H1 (cell line): ENCODE measurements at regions not wholly inside any gene's neighbourhood (a gene's known extent, or its start where the extent isn't known, plus 50 kb on each side); places are given as distances from the start of the nearest gene placed in this dataset.

Source experiments
- ATF3 ChIP-seq: IDR thresholded peaks from 2 replicates; pipeline ENCODE4 v1.6.1; 2011; ENCODE audit warnings: low read depth, mild to moderate bottlenecking, low read length; ENCODE audit not compliant: insufficient read depth
- CHD7 ChIP-seq: fragments of 300-600 bp; sonication (generic); IDR thresholded peaks from 2 replicates; pipeline ENCODE4 v1.7.1; 2012; ENCODE audit warnings: low read length, moderate library complexity, mild to moderate bottlenecking, inconsistent platforms; ENCODE audit not compliant: insufficient replicate concordance
- POU5F1 ChIP-seq: IDR thresholded peaks from 2 replicates; pipeline ENCODE4 v1.6.1; 2011; ENCODE audit warnings: low read depth, mild to moderate bottlenecking, low read length, moderate library complexity
- SIN3A ChIP-seq, 2 experiments: IDR thresholded peaks in 1 of 2; conservative IDR thresholded peaks in 1 of 2; 2 replicates each; pipeline ENCODE4 v1.6.1; 2011 to 2012; ENCODE audit warnings: low read length in 2 of 2, improper control_type of control experiment in 1 of 2, low read depth in 1 of 2, mild to moderate bottlenecking in 1 of 2
- SP4 ChIP-seq: IDR thresholded peaks from 2 replicates; pipeline ENCODE4 v1.6.1; 2012; ENCODE audit warnings: low read length, inconsistent platforms

GRCh38 chr12:11564984-11565651, 84.4 kb upstream of the ETV6 start (continued):
- no peak for TF ChIP-seq ATF3
- TF ChIP-seq POU5F1, result no peak
- TF ChIP-seq SP4, result no peak
- TF ChIP-seq SIN3A (conservative IDR thresholded peaks at IDR 0.05 in 1 of 2, IDR thresholded peaks at IDR 0.05 in 1 of 2; ENCODE audit: low read depth in 1 of 2, low read length in 2 of 2), result no peak
- no peak for TF ChIP-seq CHD7
